ENCODE measurements at regions not wholly inside any gene's neighbourhood (a gene's known extent, or its start where the extent isn't known, plus 50 kb on each side); places are given as distances from the start of the nearest gene placed in this dataset.

- TF ChIP-seq CTCF (IDR thresholded peaks at IDR 0.05; ENCODE audit: insufficient read depth, low read depth, low read length) (no peak), EZH2 (IDR thresholded peaks at IDR 0.05; ENCODE audit: insufficient read depth, low read length) (no peak)
These were observed 1821.0 kb downstream of the EFNA5 start for GRCh38 chr5:105849701-105850100.

Measured in astrocyte (in vitro differentiated cells and primary cell).